Eye (tissue), 1 donor: ENCODE measurements at regions not wholly inside any gene's neighbourhood (a gene's known extent, or its start where the extent isn't known, plus 50 kb on each side); places are given as distances from the start of the nearest gene placed in this dataset.

Experiments
- DNase-seq: peaks from one replicate; pipeline ENCODE4 v3.0.0-alpha.2; 2015

GRCh38 chr18:42271647-42272414, 316.8 kb downstream of the PIK3C3 start:
- DNase-seq = peak; percentile 72

DNA sequence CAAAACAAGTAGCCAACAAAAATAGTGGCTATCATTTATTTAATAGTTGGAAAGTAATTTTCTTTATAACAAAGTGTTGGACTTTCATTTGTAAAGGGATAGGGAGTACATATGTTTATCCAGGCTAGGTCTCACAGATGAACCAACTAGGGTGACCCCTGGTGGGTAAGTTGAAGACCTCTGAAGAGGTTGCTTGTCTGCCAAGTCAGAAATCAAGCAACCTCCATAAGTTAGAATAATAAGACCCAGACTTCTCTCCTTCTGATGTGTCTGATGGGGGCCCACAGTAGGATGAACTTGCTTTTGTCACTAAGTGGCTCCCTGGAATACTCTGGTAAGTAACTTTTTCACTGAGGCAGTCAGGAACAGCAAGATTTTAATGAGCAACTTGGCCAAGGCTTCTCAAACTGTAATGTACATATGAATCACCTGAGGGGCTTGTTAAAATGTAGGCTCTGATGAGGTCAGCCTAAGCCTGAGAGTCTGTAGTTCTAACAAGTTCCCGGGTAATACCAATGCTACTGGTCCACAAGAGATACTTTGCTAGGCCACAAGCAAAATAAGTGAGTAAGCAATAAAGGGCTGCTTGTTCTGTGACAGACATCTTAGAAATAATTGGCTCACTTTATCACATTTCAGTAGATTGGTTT, 319.6 kb downstream of the PIK3C3 start:
- no peak for DNase-seq

GRCh38 chr18:42275138-42275535, 320.1 kb downstream of the PIK3C3 start:
- peak; percentile 12 for DNase-seq

DNA sequence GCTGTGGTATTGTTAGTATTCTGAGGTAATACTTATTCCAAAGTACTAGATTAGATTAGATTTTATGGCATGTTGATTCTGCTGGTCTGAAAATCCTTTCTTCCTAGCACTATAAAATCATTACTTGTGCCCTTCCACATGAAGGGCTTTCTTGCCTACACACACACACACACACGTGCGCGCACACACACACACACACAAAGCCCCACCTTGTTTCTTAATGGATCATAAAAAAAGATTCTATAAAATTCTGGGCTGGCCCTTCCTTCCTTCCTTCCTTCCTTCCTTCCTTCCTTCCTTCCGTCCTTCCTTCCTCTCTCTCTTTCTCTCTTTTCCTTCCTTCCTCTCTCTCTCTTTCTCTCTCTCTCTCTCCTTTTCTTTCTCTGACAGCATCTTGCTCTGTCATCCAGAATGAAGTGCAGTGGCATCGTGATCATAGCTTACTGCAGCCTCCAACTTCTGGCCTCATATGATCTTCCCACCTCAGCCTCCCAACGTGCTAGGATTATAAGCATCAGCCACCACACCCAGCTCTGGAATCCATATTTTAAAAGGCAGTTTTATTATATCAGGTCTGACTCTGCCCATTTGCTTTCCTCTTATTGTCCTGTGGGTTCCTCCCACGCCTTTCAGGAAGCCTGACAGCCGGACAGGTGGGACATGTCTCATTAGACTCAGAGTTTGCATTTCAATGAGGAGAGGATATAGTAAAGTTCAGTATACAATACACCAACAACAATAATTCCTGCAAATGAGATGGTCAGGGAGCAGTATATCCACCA, 321.1 kb downstream of the PIK3C3 start:
- DNase-seq = no peak

GRCh38 chr18:42281124-42281523, 326.1 kb downstream of the PIK3C3 start:
- DNase-seq = no peak

DNA sequence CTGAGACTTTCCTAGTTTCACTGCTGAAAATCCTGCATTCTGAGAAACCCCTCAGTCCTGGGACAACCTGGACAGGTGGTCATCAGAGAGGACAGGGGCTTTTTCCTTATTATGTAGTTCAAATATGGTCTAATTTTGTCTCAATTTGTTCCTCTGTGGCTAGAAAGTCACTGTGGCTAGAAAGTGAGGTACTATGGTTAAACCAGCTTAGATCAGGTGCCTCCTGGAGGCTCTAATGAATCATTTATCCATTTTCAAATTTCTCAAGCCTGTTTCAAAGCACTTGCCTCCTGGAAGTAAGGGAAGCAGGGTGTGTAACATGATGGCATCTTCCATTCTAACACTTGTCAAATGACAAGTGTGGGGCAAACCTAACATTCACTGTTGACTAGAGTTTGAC, 326.8 kb downstream of the PIK3C3 start:
- DNase-seq = no peak

- no peak for DNase-seq
Observed at GRCh38 chr18:42287047-42287446, 332.0 kb downstream of the PIK3C3 start.

GRCh38 chr18:42288129-42288528, 333.1 kb downstream of the PIK3C3 start:
- DNase-seq = no peak

DNA sequence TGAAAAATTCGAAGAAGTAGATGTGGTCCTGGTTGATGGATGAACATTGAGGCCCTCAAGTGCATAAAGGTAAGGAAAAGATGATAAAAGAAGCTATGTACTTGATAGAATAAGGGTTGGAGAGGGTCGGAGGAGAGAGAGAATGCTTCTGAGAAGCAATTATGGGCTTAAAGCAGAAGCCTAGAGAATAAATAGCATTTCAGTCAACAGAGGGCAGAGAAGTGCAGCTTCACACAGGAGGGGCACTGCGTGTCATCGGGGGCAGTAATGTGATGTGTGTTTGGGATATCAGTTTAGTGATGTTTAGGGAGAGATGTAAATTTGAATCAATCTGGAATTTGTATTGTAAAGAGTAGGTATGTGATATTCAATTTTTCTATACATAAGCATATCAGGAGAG, 334.5 kb downstream of the PIK3C3 start:
- peak; percentile 14 for DNase-seq

DNA sequence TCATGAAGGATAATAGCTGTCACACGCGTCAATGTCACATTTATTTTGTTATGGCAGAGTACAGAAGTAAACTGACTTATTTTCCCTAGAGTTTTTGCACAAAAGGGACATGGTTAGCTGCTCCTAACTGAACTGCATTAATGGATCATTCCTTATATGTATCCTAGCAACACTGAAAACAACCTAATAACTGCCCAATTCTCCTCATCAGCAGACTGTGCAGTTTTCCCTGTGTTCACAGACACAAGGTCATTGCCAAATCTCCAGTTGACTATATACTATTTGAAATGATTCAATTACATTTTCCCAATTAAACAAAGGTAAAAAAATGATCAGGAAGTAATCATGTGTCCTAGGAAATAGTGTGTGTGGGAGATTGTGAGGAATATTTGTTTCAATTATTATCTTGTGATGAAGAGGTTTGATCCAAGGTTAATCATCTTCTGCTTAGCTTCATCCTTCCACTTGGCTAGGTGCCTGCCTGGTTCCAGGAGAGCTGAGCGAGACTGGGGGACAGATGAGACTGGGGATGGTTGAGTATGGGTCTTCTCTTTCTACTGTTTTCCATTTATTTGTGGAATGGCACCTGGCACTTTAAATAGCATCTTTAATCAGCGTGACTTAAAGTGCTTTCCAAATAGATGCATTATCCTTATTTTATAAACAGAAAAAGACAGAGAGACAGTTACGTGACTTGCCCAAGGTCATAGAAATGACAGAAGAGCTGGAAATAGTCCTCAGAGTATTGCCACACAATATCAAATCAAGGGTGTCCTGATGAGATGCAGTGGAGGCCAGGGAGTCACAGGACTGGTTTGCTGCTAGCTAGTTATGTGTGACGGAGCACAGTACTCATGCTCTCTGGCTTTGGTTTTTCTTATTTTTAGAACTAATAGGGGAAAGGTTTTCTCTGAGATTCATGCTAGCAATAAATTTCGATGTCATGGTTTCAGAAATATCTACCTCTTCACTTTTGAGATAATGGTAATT, 335.6 kb downstream of the PIK3C3 start:
- DNase-seq = peak; percentile 58

GRCh38 chr18:42292654-42293053, 337.6 kb downstream of the PIK3C3 start:
- DNase-seq = no peak

DNA sequence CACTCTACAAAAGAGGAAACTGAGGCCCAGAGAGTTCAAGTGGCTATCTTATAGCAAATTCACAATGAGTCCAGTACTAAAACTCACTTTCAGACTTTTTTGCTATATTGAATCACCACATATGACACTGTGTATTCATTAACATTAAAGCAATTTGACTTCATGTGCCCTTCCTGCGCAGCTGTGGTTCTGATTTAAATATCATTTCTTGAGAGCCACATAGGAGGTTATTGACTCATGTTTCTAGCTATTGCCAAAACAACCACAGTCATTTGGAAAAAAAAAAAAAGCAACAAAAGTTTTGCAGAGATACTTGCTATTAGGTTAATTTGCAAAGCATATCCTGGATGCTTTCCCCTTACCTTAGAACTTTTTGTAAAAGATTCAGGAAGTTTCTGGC, 341.2 kb downstream of the PIK3C3 start:
- no peak for DNase-seq

DNA sequence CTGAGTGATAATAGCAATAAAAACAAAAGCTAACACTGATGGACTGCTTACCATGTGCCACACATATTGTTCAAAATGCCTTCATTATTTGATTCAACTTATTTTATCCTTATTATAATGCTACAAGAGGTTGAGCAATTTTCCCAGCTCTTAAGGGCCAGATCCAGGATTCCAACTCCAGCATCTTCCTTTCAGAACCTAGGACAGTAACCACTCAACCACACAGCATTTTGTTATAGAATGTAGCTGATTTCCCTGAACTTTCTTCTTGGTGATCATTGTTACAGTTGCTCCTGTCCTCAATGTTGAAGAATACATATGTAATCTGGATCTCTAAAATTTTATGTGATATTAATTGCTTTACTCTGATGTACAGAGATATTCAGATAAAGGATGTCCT, 341.7 kb downstream of the PIK3C3 start:
- no peak for DNase-seq

- peak; percentile 94 for DNase-seq
Observed at GRCh38 chr18:42298759-42299675, 344.0 kb downstream of the PIK3C3 start.

DNA sequence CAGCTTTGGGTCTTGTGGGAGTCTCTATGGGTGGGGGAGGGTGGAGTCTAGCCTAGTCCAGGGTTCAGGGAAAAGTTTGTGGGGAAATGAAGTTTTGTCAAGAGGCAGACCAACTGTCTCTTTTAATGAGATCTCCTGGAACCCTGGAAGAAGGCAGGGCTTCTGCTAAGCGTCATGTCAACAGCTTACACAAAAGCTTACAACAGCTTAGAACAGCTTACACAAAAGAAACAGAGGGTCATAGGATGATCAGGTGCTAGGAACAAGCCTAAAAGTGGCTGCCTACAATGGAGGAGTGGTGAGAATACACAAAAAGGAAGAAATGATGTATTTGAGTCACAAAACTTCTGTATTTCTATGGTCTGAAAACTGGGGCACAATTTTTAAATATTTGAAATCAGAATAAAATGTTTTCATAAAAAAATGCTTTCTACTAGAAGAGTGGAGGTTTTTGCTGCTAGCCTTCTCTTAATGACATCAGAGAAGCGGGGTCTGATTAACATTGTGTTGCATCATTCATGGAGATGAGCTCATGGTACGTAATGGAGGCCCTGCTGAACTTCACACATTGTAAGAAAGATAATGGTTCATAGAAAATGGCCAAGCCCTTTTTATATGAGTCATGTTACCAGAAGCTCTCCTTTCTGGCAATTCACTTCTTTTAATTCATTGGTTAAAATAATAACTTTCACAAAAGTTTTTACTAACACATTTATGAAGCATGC, 351.0 kb downstream of the PIK3C3 start:
- no peak for DNase-seq

- no peak for DNase-seq
Observed at GRCh38 chr18:42306594-42306980, 351.6 kb downstream of the PIK3C3 start.

- DNase-seq = peak; percentile 90
Observed at GRCh38 chr18:42310956-42311355, 355.9 kb downstream of the PIK3C3 start.

- DNase-seq = no peak
Observed at GRCh38 chr18:42326752-42327151, 371.7 kb downstream of the PIK3C3 start.

GRCh38 chr18:42328931-42329330, 373.9 kb downstream of the PIK3C3 start:
- DNase-seq = no peak

DNA sequence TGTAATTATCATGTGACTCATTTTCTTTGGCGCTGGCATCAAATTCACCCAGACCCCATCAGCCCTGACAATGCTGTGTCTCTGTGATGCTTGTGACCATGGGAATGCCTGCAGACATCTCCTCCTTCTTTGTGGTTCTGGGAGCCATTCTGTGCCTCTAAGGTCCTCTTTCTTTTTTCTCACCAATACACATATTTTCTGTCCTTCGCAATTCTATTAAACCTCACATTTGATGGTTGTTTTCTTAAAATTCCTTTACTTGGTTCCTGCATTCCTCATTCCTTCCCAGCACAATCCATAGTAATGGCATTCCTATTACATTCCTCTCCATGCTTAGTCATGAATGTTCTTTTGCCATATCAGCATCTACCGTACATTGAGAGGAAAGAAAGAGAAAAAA, 375.3 kb downstream of the PIK3C3 start:
- no peak for DNase-seq

GRCh38 chr18:42333558-42333957, 378.5 kb downstream of the PIK3C3 start:
- DNase-seq = no peak
